ENCODE measurements at regions not wholly inside any gene's neighbourhood (a gene's known extent, or its start where the extent isn't known, plus 50 kb on each side); places are given as distances from the start of the nearest gene placed in this dataset.

GRCh38 chr10:3389130-3389529, 216.5 kb upstream of the PITRM1 start:
- Histone ChIP-seq H3K4me3 (no peak overlapping the region), H3K27ac (no peak overlapping the region), H3K4me1 (no peaks in the 10 kb centered on the region), H3K9me3 (peaks cover 0 to 5% of the 10 kb centered on the region in 2 donors), H3K27me3 (no peaks in the 10 kb centered on the region), H3K36me3 (no peaks in the 10 kb centered on the region)
- DNase-seq = no peak
- no peak for TF ChIP-seq POLR2A (IDR thresholded peaks at IDR 0.05)
- TF ChIP-seq, protein P1, sequence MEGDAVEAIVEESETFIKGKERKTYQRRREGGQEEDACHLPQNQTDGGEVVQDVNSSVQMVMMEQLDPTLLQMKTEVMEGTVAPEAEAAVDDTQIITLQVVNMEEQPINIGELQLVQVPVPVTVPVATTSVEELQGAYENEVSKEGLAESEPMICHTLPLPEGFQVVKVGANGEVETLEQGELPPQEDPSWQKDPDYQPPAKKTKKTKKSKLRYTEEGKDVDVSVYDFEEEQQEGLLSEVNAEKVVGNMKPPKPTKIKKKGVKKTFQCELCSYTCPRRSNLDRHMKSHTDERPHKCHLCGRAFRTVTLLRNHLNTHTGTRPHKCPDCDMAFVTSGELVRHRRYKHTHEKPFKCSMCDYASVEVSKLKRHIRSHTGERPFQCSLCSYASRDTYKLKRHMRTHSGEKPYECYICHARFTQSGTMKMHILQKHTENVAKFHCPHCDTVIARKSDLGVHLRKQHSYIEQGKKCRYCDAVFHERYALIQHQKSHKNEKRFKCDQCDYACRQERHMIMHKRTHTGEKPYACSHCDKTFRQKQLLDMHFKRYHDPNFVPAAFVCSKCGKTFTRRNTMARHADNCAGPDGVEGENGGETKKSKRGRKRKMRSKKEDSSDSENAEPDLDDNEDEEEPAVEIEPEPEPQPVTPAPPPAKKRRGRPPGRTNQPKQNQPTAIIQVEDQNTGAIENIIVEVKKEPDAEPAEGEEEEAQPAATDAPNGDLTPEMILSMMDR (IDR thresholded peaks at IDR 0.05) = no peak
- intact Hi-C loops (cut with DNase I; ENCODE audit: low total_unique reads) = no loop called here

- peaks cover 0 to 5% of the 10 kb centered on the region in 2 donors for H3K9me3 ChIP-seq
- no peak overlapping the region for H3K27ac ChIP-seq
- DNase-seq = no peak
- no peaks in the 10 kb centered on the region for H3K27me3 ChIP-seq
- H3K4me1 ChIP-seq = no peaks in the 10 kb centered on the region
- intact Hi-C loops (cut with DNase I; ENCODE audit: low total_unique reads) = no loop called here
- no peaks in the 10 kb centered on the region for H3K36me3 ChIP-seq
- TF ChIP-seq, protein P1 (IDR thresholded peaks at IDR 0.05) = no peak
- TF ChIP-seq POLR2A (IDR thresholded peaks at IDR 0.05) = no peak
- no peak overlapping the region for H3K4me3 ChIP-seq
Measured at GRCh38 chr10:3385487-3385886, 212.9 kb upstream of the PITRM1 start.

- TF ChIP-seq, protein P1 (IDR thresholded peaks at IDR 0.05) = no peak
- no peak for TF ChIP-seq POLR2A (IDR thresholded peaks at IDR 0.05)
- no peak overlapping the region for H3K4me3 ChIP-seq
- no peak for DNase-seq
- intact Hi-C loops (cut with DNase I; ENCODE audit: low total_unique reads) = no loop called here
- no peaks in the 10 kb centered on the region for H3K4me1 ChIP-seq
- H3K27ac ChIP-seq = no peak overlapping the region
- no peaks in the 10 kb centered on the region for H3K27me3 ChIP-seq
- no peaks in the 10 kb centered on the region for H3K36me3 ChIP-seq
- H3K9me3 ChIP-seq = peaks cover 0 to 5% of the 10 kb centered on the region in 2 donors
Measured at GRCh38 chr10:3382092-3382491, 209.5 kb upstream of the PITRM1 start.

DNA sequence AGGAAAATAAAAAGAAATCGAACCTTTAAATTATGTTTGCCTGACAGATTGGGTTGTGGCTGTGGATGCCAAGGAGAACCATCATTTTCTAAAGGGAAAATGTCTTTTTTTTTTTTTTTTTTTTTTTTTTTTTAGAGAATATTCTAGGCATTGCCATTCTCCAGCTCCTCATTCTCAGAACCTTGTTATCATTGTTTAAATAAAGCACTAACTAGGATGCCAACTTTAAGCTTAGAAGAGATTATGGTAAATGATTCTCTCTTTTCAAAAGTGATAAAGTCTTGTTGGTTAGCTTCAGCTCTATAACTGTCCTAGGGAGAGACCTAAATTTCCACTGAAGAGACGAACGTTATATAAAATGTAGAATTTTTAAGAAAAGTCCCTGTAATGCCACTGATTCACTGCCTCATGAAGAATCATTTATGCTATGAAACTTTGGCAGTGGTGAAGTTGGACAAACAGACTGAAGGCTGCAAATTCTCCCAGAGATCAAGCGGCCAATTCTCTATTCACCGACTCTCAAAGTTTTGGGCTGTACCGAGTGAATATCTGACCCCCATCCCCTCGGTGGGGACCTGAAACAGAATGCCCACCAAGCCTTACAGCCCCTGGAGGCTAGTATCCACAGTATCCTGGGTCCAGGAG, 207.9 kb upstream of the PITRM1 start:
- Histone ChIP-seq H3K4me1 (no peaks in the 10 kb centered on the region), H3K27me3 (no peaks in the 10 kb centered on the region), H3K9me3 (peaks cover 0 to 4% of the 10 kb centered on the region in 2 donors), H3K27ac (no peak overlapping the region), H3K36me3 (no peaks in the 10 kb centered on the region), H3K4me3 (no peak overlapping the region)
- no peak for DNase-seq
- no peak for TF ChIP-seq POLR2A (IDR thresholded peaks at IDR 0.05)
- TF ChIP-seq, protein P1 (IDR thresholded peaks at IDR 0.05) = no peak
- intact Hi-C loops (cut with DNase I; ENCODE audit: low total_unique reads) = no loop called here

DNA sequence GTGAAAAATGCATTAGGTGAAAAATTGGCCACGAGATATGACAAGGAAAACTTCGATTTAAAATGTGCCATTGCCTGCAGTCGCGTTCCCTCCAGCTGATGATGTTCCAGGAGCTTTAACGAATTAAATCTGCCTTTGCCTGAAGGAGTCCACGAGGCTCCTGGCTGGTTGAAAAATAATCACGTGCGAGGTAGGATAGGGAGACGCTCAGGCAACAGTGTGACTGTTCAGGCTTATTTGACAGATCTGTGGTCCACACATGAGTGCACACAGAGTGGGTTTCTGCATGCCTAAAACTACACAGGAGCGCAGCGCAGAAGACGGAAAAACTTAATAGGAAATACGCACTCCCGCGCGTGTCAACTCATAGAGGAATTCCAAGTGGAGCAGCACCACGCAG, 204.0 kb upstream of the PITRM1 start:
- Histone ChIP-seq H3K4me3 (no peak overlapping the region), H3K9me3 (no peaks in the 10 kb centered on the region), H3K27me3 (no peaks in the 10 kb centered on the region), H3K27ac (no peak overlapping the region), H3K36me3 (no peaks in the 10 kb centered on the region), H3K4me1 (no peaks in the 10 kb centered on the region)
- intact Hi-C loops (cut with DNase I; ENCODE audit: low total_unique reads) = no loop called here
- TF ChIP-seq POLR2A (IDR thresholded peaks at IDR 0.05) = no peak
- TF ChIP-seq, protein P1 (IDR thresholded peaks at IDR 0.05) = no peak
- no peak for DNase-seq
